GM23248 (cell line): ENCODE measurements at regions not wholly inside any gene's neighbourhood (a gene's known extent, or its start where the extent isn't known, plus 50 kb on each side); places are given as distances from the start of the nearest gene placed in this dataset.
"Not testable (repeated sequence)": the region's sequence is repeated elsewhere in the genome, so short reads cannot be mapped to it uniquely, and the experiment has no call there.

Experiments
- DNase-seq: peaks from one replicate; pipeline ENCODE4 v3.0.0-alpha.2; 2015
- H2AFZ ChIP-seq: fragments of 200-600 bp; sonication (generic); 2 replicates; pipeline ENCODE4 v1.6.1; 2016; ENCODE audit warnings: antibody characterized with exemption
- H3F3A ChIP-seq: fragments of 200-600 bp; sonication (generic); 2 replicates; pipeline ENCODE4 v1.6.1; 2016; ENCODE audit warnings: mild to moderate bottlenecking, antibody characterized with exemption, mixed run types; ENCODE audit not compliant: insufficient read depth
- H3K27ac ChIP-seq: fragments of 200-600 bp; sonication (generic); 2 replicates; pipeline ENCODE4 v1.5.1; 2016; ENCODE audit warnings: mild to moderate bottlenecking
- H3K27me3 ChIP-seq: fragments of 200-600 bp; sonication (generic); replicated peaks from 2 replicates; pipeline ENCODE4 v1.6.1; 2016; ENCODE audit warnings: mild to moderate bottlenecking; ENCODE audit not compliant: insufficient read depth
- H3K36me3 ChIP-seq: fragments of 200-600 bp; sonication (generic); 2 replicates; pipeline ENCODE4 v1.6.1; 2016; ENCODE audit warnings: low read depth, mild to moderate bottlenecking
- H3K4me1 ChIP-seq: fragments of 200-600 bp; sonication (generic); 2 replicates; pipeline ENCODE4 v1.6.1; 2016; ENCODE audit warnings: mild to moderate bottlenecking; ENCODE audit not compliant: insufficient read depth
- H3K4me2 ChIP-seq: fragments of 200-600 bp; sonication (generic); one replicate; pipeline ENCODE4 v1.6.1; 2016; ENCODE audit warnings: mild to moderate bottlenecking; ENCODE audit not compliant: unreplicated experiment
- H3K4me3 ChIP-seq: fragments of 200-600 bp; sonication (generic); 2 replicates; pipeline ENCODE4 v1.5.1; 2016; ENCODE audit warnings: mild to moderate bottlenecking
- H3K79me2 ChIP-seq: fragments of 200-600 bp; sonication (generic); 2 replicates; pipeline ENCODE4 v1.6.1; 2016; ENCODE audit warnings: mild to moderate bottlenecking; ENCODE audit not compliant: insufficient read depth
- H3K9ac ChIP-seq: fragments of 200-600 bp; sonication (generic); 2 replicates; pipeline ENCODE4 v1.6.1; 2016; ENCODE audit warnings: mild to moderate bottlenecking
- H3K9me2 ChIP-seq: fragments of 200-600 bp; sonication (generic); 2 replicates; pipeline ENCODE4 v1.6.1; 2016; ENCODE audit warnings: mixed run types, mild to moderate bottlenecking, moderate library complexity; ENCODE audit not compliant: insufficient read depth
- H3K9me3 ChIP-seq: fragments of 200-600 bp; sonication (generic); one replicate; pipeline ENCODE4 v1.6.1; 2017; ENCODE audit warnings: low read depth
- H4K20me1 ChIP-seq: fragments of 200-600 bp; sonication (generic); 2 replicates; pipeline ENCODE4 v1.6.0; 2016; ENCODE audit not compliant: insufficient read depth
- EZH2 ChIP-seq: fragments of 200-600 bp; sonication (generic); IDR thresholded peaks from 2 replicates; pipeline ENCODE4 v1.6.1; 2018; ENCODE audit warnings: antibody characterized with exemption, mild to moderate bottlenecking; ENCODE audit not compliant: insufficient read depth, poor library complexity, severe bottlenecking
- EZH2phosphoT487 ChIP-seq: fragments of 200-600 bp; sonication (generic); IDR thresholded peaks from 2 replicates; pipeline ENCODE4 v1.6.1; 2018; ENCODE audit warnings: antibody characterized with exemption, moderate library complexity, mild to moderate bottlenecking, low read depth; ENCODE audit not compliant: insufficient read depth
- WGBS, 2 experiments: methylation state at CpG; one replicate each; pipeline ENCODE4 v1.1.6; 2015 to 2017; ENCODE audit warnings: low lambda C conversion rate in 2 of 2, low coverage in 1 of 2; ENCODE audit errors: missing lambda C conversion rate in 2 of 2; 5-methylcytosine and 5-hydroxymethylcytosine counted together
- in situ Hi-C: fragments of 300-500 bp; cut with MboI; formaldehyde crosslinking; loops from 2 replicates; pipeline ENCODE4 v1.15.0; 2020

- in situ Hi-C loops: no loop called here
- no peak overlapping the region for H3K27ac ChIP-seq
- no peaks in the 10 kb centered on the region for H3K36me3 ChIP-seq
- DNase-seq: no peak
- no peak for TF ChIP-seq EZH2
- TF ChIP-seq EZH2phosphoT487: no peak
- no peak overlapping the region for H3K9ac ChIP-seq
- H2AFZ ChIP-seq: no peak overlapping the region
- no peaks in the 10 kb centered on the region for H3K9me3 ChIP-seq
- H3K27me3 ChIP-seq: no peaks in the 10 kb centered on the region
- 64 to 75% methylated on average over 4 of the region's 4 CpGs for WGBS, 2 experiments
- H3K4me3 ChIP-seq: no peak overlapping the region
- no peaks in the 10 kb centered on the region for H3K4me1 ChIP-seq
- H3K9me2 ChIP-seq: no peaks in the 10 kb centered on the region
- no peak overlapping the region for H3K4me2 ChIP-seq
- H3K79me2 ChIP-seq: no peaks in the 10 kb centered on the region
- no peaks in the 10 kb centered on the region for H4K20me1 ChIP-seq
- no peaks in the 10 kb centered on the region for H3F3A ChIP-seq
Measured at GRCh38 chr12:131269551-131269950, 315.8 kb downstream of the ADGRD1 start.

DNA sequence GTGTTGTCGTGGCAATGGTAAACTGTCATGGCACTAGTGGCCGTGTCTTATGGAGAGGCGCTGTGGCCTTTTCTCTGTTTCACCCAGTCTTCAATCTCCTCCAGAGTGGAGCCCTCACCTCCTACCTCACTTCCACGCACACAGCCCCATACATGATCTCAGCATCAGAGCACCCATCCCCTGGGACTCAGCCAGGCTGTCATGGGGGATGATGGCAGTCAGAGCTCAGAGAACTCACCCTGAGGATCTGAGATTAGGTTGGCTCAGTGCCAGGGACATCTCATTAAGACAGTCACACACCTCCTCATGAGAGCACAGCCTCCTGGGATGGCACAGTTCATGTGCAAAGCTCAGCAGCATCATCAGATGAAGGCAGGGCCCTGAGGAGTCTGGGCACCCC is 316.3 kb downstream of the ADGRD1 start:
- in situ Hi-C loops, H3K4me2 ChIP-seq, H3K36me3 ChIP-seq, H2AFZ ChIP-seq, H3K4me1 ChIP-seq, H4K20me1 ChIP-seq, H3K4me3 ChIP-seq, H3K79me2 ChIP-seq, H3K9me3 ChIP-seq, H3K9me2 ChIP-seq, H3F3A ChIP-seq, H3K9ac ChIP-seq, H3K27ac ChIP-seq, DNase-seq, H3K27me3 ChIP-seq: not testable (repeated sequence)
- WGBS, 2 experiments: 70 to 79% methylated on average over 4 of the region's 4 CpGs

DNA sequence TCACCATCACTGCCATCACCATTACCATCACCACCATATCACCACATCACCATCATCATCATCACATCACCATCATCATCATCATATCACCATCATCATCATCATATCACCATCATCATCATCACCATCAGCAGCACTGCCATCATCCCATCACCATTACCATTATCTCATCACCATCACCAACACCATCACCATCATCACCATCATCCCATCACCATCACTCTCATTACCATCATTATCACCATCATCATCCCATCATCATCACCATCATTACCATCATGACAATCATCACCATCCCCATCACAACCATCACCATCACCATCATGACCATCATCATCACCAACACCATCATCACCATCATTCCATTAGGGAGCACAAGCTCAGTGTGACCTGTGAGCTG is 318.0 kb downstream of the ADGRD1 start:
- Histone ChIP-seq H3K27me3 (no peaks in the 10 kb centered on the region), H3K4me1 (no peaks in the 10 kb centered on the region), H3K27ac (no peak overlapping the region), H3K4me3 (no peak overlapping the region), H3K9me3 (no peaks in the 10 kb centered on the region), H3F3A (no peaks in the 10 kb centered on the region), H3K79me2 (no peaks in the 10 kb centered on the region), H3K36me3 (no peaks in the 10 kb centered on the region), H3K4me2 (no peak overlapping the region), H3K9ac (no peak overlapping the region), H2AFZ (no peak overlapping the region), H4K20me1 (no peaks in the 10 kb centered on the region), H3K9me2 (no peaks in the 10 kb centered on the region)
- no peak for DNase-seq
- no peak for TF ChIP-seq EZH2phosphoT487
- in situ Hi-C loops: no loop called here

DNA sequence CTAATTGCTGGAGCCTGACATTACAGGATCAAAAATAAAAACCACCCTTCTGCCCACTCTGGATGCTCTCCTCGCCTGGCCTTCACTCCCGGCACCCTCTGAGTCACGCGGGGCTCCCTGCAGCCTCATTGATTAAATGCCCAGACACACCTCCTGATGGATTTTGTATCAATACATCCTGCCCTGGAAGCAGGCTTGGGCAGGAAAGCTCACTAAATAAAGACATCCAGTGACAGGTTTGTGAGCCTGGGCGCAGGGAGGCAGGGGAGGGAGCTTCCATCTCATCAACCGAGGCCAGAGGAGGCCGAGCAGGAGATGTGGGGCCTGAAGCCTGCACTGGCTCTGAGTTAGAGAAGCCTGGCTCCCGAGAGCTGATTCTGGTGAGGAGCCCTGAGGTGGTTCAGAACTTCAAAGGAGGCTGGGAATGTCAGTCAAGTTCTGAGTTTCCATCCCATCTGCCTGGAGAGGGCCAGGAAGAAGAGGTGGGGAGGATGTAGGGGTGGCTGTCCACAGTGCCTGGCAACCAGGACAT is 318.6 kb downstream of the ADGRD1 start:
- H3K9ac ChIP-seq, H4K20me1 ChIP-seq, H2AFZ ChIP-seq, H3K79me2 ChIP-seq, H3K9me3 ChIP-seq, H3K9me2 ChIP-seq, H3K27ac ChIP-seq, H3K27me3 ChIP-seq, in situ Hi-C loops, H3K4me3 ChIP-seq, H3K4me2 ChIP-seq, H3K36me3 ChIP-seq, H3K4me1 ChIP-seq, DNase-seq, H3F3A ChIP-seq: not testable (repeated sequence)
- WGBS, 2 experiments: 44 to 54% methylated on average over 8 of the region's 8 CpGs

GRCh38 chr12:131273291-131273845 is 319.7 kb downstream of the ADGRD1 start:
- Histone ChIP-seq H3K4me3 (no peak overlapping the region), H3K9me3 (no peaks in the 10 kb centered on the region)
- 47 to 55% methylated on average over 10 to 11 of the region's 11 CpGs for WGBS, 2 experiments

More at GRCh38 chr12:131273291-131273845, 319.7 kb downstream of the ADGRD1 start:
- no peaks in the 10 kb centered on the region for H3K27me3 ChIP-seq
- no peaks in the 10 kb centered on the region for H3F3A ChIP-seq
- H3K9me2 ChIP-seq: no peaks in the 10 kb centered on the region
- H3K9ac ChIP-seq: no peak overlapping the region
- H2AFZ ChIP-seq: no peak overlapping the region
- no peak overlapping the region for H3K27ac ChIP-seq
- TF ChIP-seq EZH2: no peak
- no peak for TF ChIP-seq EZH2phosphoT487
- H3K36me3 ChIP-seq: no peaks in the 10 kb centered on the region
- H4K20me1 ChIP-seq: no peaks in the 10 kb centered on the region
- H3K4me2 ChIP-seq: no peak overlapping the region
- no peaks in the 10 kb centered on the region for H3K4me1 ChIP-seq
- H3K79me2 ChIP-seq: no peaks in the 10 kb centered on the region
- in situ Hi-C loops: no loop called here
- no peak for DNase-seq
